HEK293T (cell line): ENCODE measurements at regions not wholly inside any gene's neighbourhood (a gene's known extent, or its start where the extent isn't known, plus 50 kb on each side); places are given as distances from the start of the nearest gene placed in this dataset.

Experiments
- CTCF ChIA-PET: fragments of 350-600 bp; formaldehyde crosslinking; extraction: SDS; loops from one replicate; lab custom pipeline; 2021; ENCODE audit warnings: antibody characterized with exemption, inconsistent platforms; lab: Yijun Ruan, JAX
- POLR2A ChIA-PET: fragments of 350-600 bp; formaldehyde crosslinking; extraction: SDS; loops from one replicate; lab custom pipeline; 2020; ENCODE audit warnings: antibody characterized with exemption, inconsistent platforms; lab: Yijun Ruan, JAX
- DNase-seq: peaks from one replicate; pipeline ENCODE4 v3.0.0; 2012; ENCODE audit warnings: mixed read lengths; ENCODE audit errors: extremely low spot score
- ARNT ChIP-seq: fragments of 450-650 bp; IDR thresholded peaks from 2 replicates; pipeline ENCODE4 v1.6.1; 2017; ENCODE audit warnings: mild to moderate bottlenecking
- BHLHE40 ChIP-seq: fragments of 450-650 bp; IDR thresholded peaks from 2 replicates; pipeline ENCODE4 v1.6.1; 2016; ENCODE audit warnings: mild to moderate bottlenecking, moderate library complexity, borderline replicate concordance
- CTBP1 ChIP-seq: fragments of 450-650 bp; IDR thresholded peaks from 2 replicates; pipeline ENCODE4 v1.6.1; 2016; ENCODE audit warnings: borderline replicate concordance
- ELF4 ChIP-seq: fragments of 450-650 bp; IDR thresholded peaks from 2 replicates; pipeline ENCODE4 v1.6.1; 2017; ENCODE audit warnings: antibody characterized with exemption
- FOXA1 ChIP-seq: fragments of 450-650 bp; IDR thresholded peaks from 2 replicates; pipeline ENCODE4 v1.6.1; 2016; ENCODE audit warnings: mild to moderate bottlenecking
- FOXK2 ChIP-seq: fragments of 450-650 bp; IDR thresholded peaks from 2 replicates; pipeline ENCODE4 v1.6.1; 2016; ENCODE audit warnings: mild to moderate bottlenecking
- FOXM1 ChIP-seq: fragments of 450-650 bp; IDR thresholded peaks from 2 replicates; pipeline ENCODE4 v1.6.1; 2017; ENCODE audit warnings: mild to moderate bottlenecking, borderline replicate concordance
- HDGF ChIP-seq: fragments of 450-650 bp; IDR thresholded peaks from 2 replicates; pipeline ENCODE4 v1.6.1; 2017; ENCODE audit warnings: antibody characterized with exemption, borderline replicate concordance
- L3MBTL2 ChIP-seq: fragments of 450-650 bp; conservative IDR thresholded peaks from 2 replicates; pipeline ENCODE4 v1.6.1; 2016; ENCODE audit warnings: mild to moderate bottlenecking
- LEF1 ChIP-seq: fragments of 450-650 bp; IDR thresholded peaks from 2 replicates; pipeline ENCODE4 v1.6.1; 2017; ENCODE audit warnings: mild to moderate bottlenecking, borderline replicate concordance
- NFRKB ChIP-seq: fragments of 450-650 bp; IDR thresholded peaks from 2 replicates; pipeline ENCODE4 v1.6.1; 2016; ENCODE audit warnings: mild to moderate bottlenecking, moderate library complexity
- SP1 ChIP-seq: fragments of 450-650 bp; IDR thresholded peaks from 2 replicates; pipeline ENCODE4 v1.6.1; 2017
- SUZ12 ChIP-seq: fragments of 450-650 bp; IDR thresholded peaks from 2 replicates; pipeline ENCODE4 v1.6.1; 2016; ENCODE audit warnings: mild to moderate bottlenecking
- TARDBP ChIP-seq: fragments of 450-650 bp; IDR thresholded peaks from 2 replicates; pipeline ENCODE4 v1.6.1; 2016
- ZNF384 ChIP-seq: fragments of 450-650 bp; IDR thresholded peaks from 2 replicates; pipeline ENCODE4 v1.6.1; 2016
- TF ChIP-seq, protein P1 (sequence below): fragments of 450-650 bp; IDR thresholded peaks from 2 replicates; pipeline ENCODE4 v1.6.1; 2016

DNA sequence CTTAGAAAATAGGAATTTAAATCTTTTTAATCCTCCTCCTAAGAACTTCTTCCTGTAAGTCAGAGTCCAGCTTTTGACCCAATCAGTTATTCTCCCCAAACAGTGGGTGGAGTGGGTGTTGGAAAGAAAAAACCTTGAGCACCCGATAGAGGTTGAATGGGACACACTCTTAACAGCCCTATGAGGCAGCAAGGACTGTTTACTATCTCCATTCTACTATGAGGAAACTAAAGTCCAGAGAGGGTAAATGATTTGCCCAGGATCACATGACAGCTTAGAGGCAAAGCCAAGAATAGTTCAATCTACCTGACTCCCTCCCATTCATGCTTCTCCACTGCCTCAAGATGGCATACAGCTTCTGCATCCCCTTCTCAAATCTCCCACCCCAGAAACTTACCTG lies 57.6 kb upstream of the SLC35B4 start:
- no peak for TF ChIP-seq HDGF
- TF ChIP-seq TARDBP, result no peak
- TF ChIP-seq FOXK2, result no peak
- TF ChIP-seq FOXA1, result no peak
- no peak for TF ChIP-seq ZNF384
- TF ChIP-seq NFRKB, result no peak
- TF ChIP-seq L3MBTL2, result no peak
- TF ChIP-seq SP1, result no peak
- TF ChIP-seq CTBP1, result no peak
- ChIA-PET CTCF (interaction anchor here (0.7 to 1.7 kb wide), 2 partner anchors 15 to 17 kb away, joined by 3 to 4 read pairs; no protein-coding TSS in a partner anchor), POLR2A (interaction anchor here (1.3 kb wide), 1 partner anchor 58 kb away, joined by 4 read pairs; the partner anchor contains the start of gene SLC35B4)
- no peak for DNase-seq

DNA sequence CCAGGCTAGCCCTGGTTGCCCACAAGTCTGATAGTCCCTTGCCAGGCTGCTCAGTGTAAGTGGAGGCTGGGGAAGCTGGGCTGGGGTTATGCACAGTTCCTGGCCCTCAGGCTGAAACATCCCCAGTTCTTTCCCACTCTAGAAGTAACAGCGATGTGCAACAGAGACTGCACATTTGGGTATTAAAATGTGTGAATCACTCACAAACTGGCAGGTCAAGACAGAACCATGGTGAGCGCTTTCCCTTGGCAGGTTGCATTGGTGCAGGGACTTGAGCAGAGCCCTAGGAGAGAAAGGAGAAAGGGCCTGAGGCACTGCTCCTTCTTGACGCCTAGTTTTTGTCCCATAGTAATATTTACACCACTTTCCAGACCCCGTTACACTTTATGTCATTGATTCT lies 56.1 kb upstream of the SLC35B4 start:
- ChIA-PET POLR2A (no interaction called here), CTCF (interaction anchor here (1.7 kb wide), 1 partner anchor 15 kb away, joined by 4 read pairs; no protein-coding TSS in a partner anchor)
- TF ChIP-seq, protein P1, sequence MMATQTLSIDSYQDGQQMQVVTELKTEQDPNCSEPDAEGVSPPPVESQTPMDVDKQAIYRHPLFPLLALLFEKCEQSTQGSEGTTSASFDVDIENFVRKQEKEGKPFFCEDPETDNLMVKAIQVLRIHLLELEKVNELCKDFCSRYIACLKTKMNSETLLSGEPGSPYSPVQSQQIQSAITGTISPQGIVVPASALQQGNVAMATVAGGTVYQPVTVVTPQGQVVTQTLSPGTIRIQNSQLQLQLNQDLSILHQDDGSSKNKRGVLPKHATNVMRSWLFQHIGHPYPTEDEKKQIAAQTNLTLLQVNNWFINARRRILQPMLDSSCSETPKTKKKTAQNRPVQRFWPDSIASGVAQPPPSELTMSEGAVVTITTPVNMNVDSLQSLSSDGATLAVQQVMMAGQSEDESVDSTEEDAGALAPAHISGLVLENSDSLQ, result no peak
- TF ChIP-seq TARDBP (no peak), FOXM1 (no peak), CTBP1 (no peak), SP1 (no peak), SUZ12 (no peak), ELF4 (no peak), ARNT (no peak), ZNF384 (no peak), HDGF (no peak), FOXA1 (no peak), FOXK2 (no peak), LEF1 (no peak), L3MBTL2 (no peak), BHLHE40 (no peak)
- no peak for DNase-seq

DNA sequence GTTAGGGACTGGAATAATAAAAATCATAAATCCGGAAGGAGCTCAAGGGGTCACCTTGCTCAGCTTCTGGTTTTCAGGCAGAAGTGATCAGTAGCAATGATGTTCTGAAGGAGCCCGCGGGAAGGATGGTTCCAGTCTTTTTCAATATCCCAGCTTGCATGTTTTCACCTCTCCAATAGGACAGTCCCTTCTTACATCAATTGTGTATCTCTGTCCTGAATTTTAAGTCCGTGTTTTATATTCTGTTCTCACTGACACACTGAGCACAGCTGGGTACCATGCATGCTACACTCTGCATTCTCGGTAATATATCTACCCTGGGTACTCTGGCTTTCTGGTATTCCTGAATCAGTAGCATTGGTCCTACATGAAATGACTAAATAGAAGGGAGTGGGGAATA lies 55.2 kb upstream of the SLC35B4 start:
- CTCF ChIA-PET, result no interaction called here

DNA sequence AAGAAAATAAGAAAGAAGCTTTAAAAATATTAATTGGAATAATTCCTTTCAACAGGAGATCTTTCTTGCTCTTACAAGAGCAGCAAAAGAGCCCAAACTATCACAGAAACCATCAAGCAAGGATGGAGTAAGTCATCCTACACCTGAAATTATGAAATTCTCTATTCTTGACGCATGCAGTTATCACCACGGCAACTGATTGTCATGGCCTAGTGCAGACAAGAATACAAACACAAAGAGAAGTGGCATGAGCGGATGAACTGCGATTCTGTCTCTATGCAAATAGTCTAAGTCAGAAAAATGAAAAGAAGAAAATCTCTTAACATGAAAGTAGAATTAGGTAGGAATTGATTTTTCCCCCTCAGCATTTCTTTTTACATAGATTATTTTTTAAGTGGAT lies 54.8 kb upstream of the SLC35B4 start:
- POLR2A ChIA-PET, result no interaction called here
- CTCF ChIA-PET, result no interaction called here
- DNase-seq, result no peak
- TF ChIP-seq L3MBTL2 (no peak), SP1 (no peak), ELF4 (no peak), BHLHE40 (no peak), FOXM1 (no peak), LEF1 (no peak)
- TF ChIP-seq, protein P1, result no peak

More for the DNA sequence above, 55.2 kb upstream of the SLC35B4 start:
- TF ChIP-seq LEF1, result no peak
- no peak for TF ChIP-seq FOXK2
- no peak for TF ChIP-seq FOXA1
- TF ChIP-seq ARNT, result no peak
- TF ChIP-seq, protein P1, result no peak
- TF ChIP-seq NFRKB, result no peak
- no peak for TF ChIP-seq TARDBP
- TF ChIP-seq SUZ12, result no peak
- no peak for TF ChIP-seq CTBP1
- TF ChIP-seq ELF4, result no peak
- no peak for TF ChIP-seq ZNF384
- POLR2A ChIA-PET, result no interaction called here
- DNase-seq, result no peak

DNA sequence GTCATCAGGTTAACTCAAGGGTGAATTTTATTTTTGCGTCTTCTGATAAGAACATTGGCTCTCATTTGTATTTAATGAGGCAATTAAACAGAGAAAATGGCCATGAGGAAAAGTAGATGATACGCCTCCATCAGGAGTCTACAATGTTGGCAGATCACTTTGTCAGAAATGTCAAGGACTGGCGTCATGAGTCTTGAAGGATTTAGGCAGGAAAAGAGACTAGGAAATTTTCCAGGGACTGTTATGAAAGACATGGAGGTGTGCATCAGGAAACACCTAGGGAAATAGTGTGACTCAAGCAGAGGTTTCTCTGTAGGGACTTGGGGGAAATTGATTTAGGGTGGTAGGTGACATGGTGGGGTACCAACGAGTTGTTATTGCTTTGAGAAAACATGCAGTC lies 53.4 kb upstream of the SLC35B4 start:
- ChIA-PET CTCF (no interaction called here), POLR2A (no interaction called here)
- TF ChIP-seq TARDBP (no peak), SP1 (no peak), HDGF (no peak), BHLHE40 (no peak), FOXA1 (no peak), SUZ12 (no peak), FOXM1 (no peak)
- no peak for DNase-seq

DNA sequence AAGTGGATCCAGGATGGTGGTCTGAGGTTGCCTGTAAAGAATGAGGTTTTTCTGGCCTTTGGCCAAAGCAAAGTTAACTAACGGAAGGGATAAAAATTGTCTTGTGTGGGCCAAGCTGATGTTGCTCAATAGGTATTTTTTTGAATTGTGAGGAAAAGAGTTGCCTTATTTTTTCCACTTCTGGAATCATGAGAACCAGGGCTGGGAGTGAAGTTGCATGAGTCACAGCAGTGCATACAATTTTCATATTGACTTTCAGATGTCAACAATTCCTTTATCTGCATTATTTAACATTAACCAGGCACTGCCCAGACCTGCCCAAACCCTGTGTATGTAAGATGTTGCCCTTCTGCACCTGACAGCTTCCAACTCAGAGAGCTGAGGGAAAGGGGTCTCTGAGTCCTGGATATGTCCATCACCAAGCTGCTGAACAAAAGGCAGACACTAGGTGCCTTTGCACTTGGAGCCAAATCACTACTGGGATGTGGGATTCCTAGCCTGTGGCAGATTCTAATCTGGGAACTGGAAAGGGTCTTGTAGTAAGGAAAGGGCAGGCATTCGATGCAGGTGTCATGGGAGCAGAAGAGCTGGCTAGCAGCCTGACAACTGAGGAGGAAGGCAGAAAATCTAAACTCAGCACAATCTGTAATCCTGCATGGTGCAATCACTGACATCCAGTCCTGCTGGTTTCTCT lies 52.3 kb upstream of the SLC35B4 start:
- TF ChIP-seq TARDBP, result no peak
- TF ChIP-seq FOXK2, result no peak
- TF ChIP-seq LEF1, result no peak
- TF ChIP-seq BHLHE40, result no peak
- no peak for TF ChIP-seq CTBP1
- no peak for TF ChIP-seq FOXA1
- no peak for TF ChIP-seq NFRKB
- no peak for TF ChIP-seq SP1
- TF ChIP-seq L3MBTL2, result no peak
- TF ChIP-seq, protein P1, result no peak
- no peak for TF ChIP-seq FOXM1
- TF ChIP-seq SUZ12, result no peak
- TF ChIP-seq HDGF, result no peak
- no peak for TF ChIP-seq ZNF384
- TF ChIP-seq ELF4, result no peak
- TF ChIP-seq ARNT, result no peak
- no peak for DNase-seq
- ChIA-PET POLR2A (no interaction called here), CTCF (interaction anchor here (1.5 kb wide), 1 partner anchor 11 kb away, joined by 6 read pairs; no protein-coding TSS in a partner anchor)
